GM12878 (cell line): ENCODE measurements at regions not wholly inside any gene's neighbourhood (a gene's known extent, or its start where the extent isn't known, plus 50 kb on each side); places are given as distances from the start of the nearest gene placed in this dataset.

Source experiments
- ATAC-seq: fragments of 200-7000 bp; cut with Tn5 transposase; 3 replicates; pipeline ENCODE4 v1.9.1; 2020; ENCODE audit warnings: mild to moderate bottlenecking, moderate library complexity
- BruUV-seq: library from RNA; stranded (reverse); fragments of 400-500 nt; replicated peaks from 2 replicates; lab custom pipeline; 2021; lab: Mats Ljungman, UMichigan
- CTCF ChIA-PET: fragments of 300-600 bp; sonication (Branson Sonifier 250); formaldehyde crosslinking; extraction: SDS; loops from one replicate; lab custom pipeline; 2021; ENCODE audit warnings: inconsistent platforms; lab: Yijun Ruan, JAX
- POLR2A ChIA-PET: fragments of 350-600 bp; formaldehyde crosslinking; extraction: SDS; loops from one replicate; lab custom pipeline; 2021; ENCODE audit warnings: inconsistent platforms; lab: Charles Lee
- RAD21 ChIA-PET: fragments of 300-600 bp; sonication (Branson Sonifier 250); formaldehyde crosslinking; loops from one replicate; lab custom pipeline; 2023; ENCODE audit warnings: antibody characterized with exemption; ENCODE audit not compliant: unreplicated experiment; lab: Charles Lee
- SMC1A ChIA-PET: fragments of 300-600 bp; sonication (Branson Sonifier 250); formaldehyde crosslinking; loops from one replicate; lab custom pipeline; 2023; ENCODE audit not compliant: unreplicated experiment, uncharacterized antibody; lab: Charles Lee
- DNase-seq: peaks from one replicate; pipeline ENCODE4 v3.0.0-alpha.2; 2011; ENCODE audit warnings: low read depth, low spot score
- FAIRE-seq: peaks from 3 replicates; lab custom pipeline; 2011; peaks lifted over from hg19 to GRCh38; lab: Jason Lieb, UNC
- H2AFZ ChIP-seq: 2 replicates; pipeline ENCODE4 v1.6.0; 2011; ENCODE audit warnings: low read depth, low read length, control low read depth; ENCODE audit not compliant: control insufficient read depth
- H3K27ac ChIP-seq: 2 replicates; pipeline ENCODE4 v1.5.1; 2011; ENCODE audit warnings: control low read depth; ENCODE audit not compliant: control insufficient read depth, insufficient read depth
- H3K27me3 ChIP-seq, 2 experiments: replicated peaks in 1 of 2; 2 replicates each; pipeline versions ENCODE4 v1.6.0 to v1.6.1; 2011; ENCODE audit warnings: low read length in 1 of 2; ENCODE audit not compliant: control insufficient read depth in 2 of 2, insufficient read depth in 2 of 2
- H3K36me3 ChIP-seq, 2 experiments: 2 replicates each; pipeline ENCODE4 v1.5.1; 2011; ENCODE audit warnings: low read length in 1 of 2; ENCODE audit not compliant: control insufficient read depth in 2 of 2, insufficient read depth in 2 of 2
- H3K4me1 ChIP-seq: 2 replicates; pipeline ENCODE4 v1.6.1; 2011; ENCODE audit warnings: mild to moderate bottlenecking, low read length, moderate library complexity, mixed read lengths; ENCODE audit not compliant: control insufficient read depth, insufficient read depth
- H3K4me2 ChIP-seq: 2 replicates; pipeline ENCODE4 v1.6.0; 2011; ENCODE audit warnings: control low read depth; ENCODE audit not compliant: control insufficient read depth, insufficient read depth
- H3K4me3 ChIP-seq: fragments of 200-600 bp; sonication (generic); 2 replicates; pipeline ENCODE4 v1.5.1; 2016
- H3K79me2 ChIP-seq: 2 replicates; pipeline ENCODE4 v1.6.0; 2011; ENCODE audit warnings: low read length; ENCODE audit not compliant: control insufficient read depth, insufficient read depth
- H3K9ac ChIP-seq: 2 replicates; pipeline ENCODE4 v1.8.0; 2011; ENCODE audit warnings: low read length, control low read depth, mixed read lengths; ENCODE audit not compliant: control insufficient read depth, insufficient read depth
- H3K9me3 ChIP-seq: replicated peaks from 3 replicates; pipeline ENCODE4 v1.5.1; 2011; ENCODE audit warnings: mild to moderate bottlenecking, low read length; ENCODE audit not compliant: control insufficient read depth, insufficient read depth
- H4K20me1 ChIP-seq: 2 replicates; pipeline ENCODE4 v1.6.0; 2011; ENCODE audit not compliant: control insufficient read depth, insufficient read depth
- ATF2 ChIP-seq: IDR thresholded peaks from 2 replicates; pipeline ENCODE4 v1.6.1; 2012; ENCODE audit warnings: low read length, inconsistent platforms
- CEBPB ChIP-seq, 2 experiments: fragments of 150-350 bp in 1 of 2; IDR thresholded peaks; 2 replicates each; pipeline ENCODE4 v1.6.1; 2012 to 2014; ENCODE audit warnings: low read depth in 2 of 2, low read length in 2 of 2, borderline replicate concordance in 1 of 2, inconsistent platforms in 1 of 2
- E2F4 ChIP-seq: IDR thresholded peaks from 2 replicates; pipeline ENCODE4 v1.6.1; 2012; ENCODE audit warnings: low read depth, low read length, improper control_type of control experiment
- FOS ChIP-seq: IDR thresholded peaks from 3 replicates; pipeline ENCODE4 v1.6.1; 2011; ENCODE audit warnings: borderline replicate concordance; ENCODE audit not compliant: insufficient read length; ENCODE audit errors: extremely low read depth
- FOXK2 ChIP-seq: fragments of 450-650 bp; IDR thresholded peaks from 2 replicates; pipeline ENCODE4 v1.6.1; 2017; ENCODE audit warnings: mild to moderate bottlenecking, moderate library complexity
- HCFC1 ChIP-seq: fragments of 150-350 bp; IDR thresholded peaks from 2 replicates; pipeline ENCODE4 v1.6.1; 2014; ENCODE audit warnings: low read length
- MAX ChIP-seq: IDR thresholded peaks from 2 replicates; pipeline ENCODE4 v1.6.1; 2012; ENCODE audit warnings: low read depth, low read length, improper control_type of control experiment
- NFXL1 ChIP-seq: fragments of 450-650 bp; IDR thresholded peaks from 2 replicates; pipeline ENCODE4 v1.6.1; 2017; ENCODE audit warnings: antibody characterized with exemption, mild to moderate bottlenecking, borderline replicate concordance
- NFYA ChIP-seq: IDR thresholded peaks from 2 replicates; pipeline ENCODE4 v1.6.1; 2011; ENCODE audit warnings: low read depth, mild to moderate bottlenecking, low read length, improper control_type of control experiment, borderline replicate concordance
- NR2F1 ChIP-seq: fragments of 450-650 bp; conservative IDR thresholded peaks from 2 replicates; pipeline ENCODE4 v1.6.1; 2017; ENCODE audit warnings: mild to moderate bottlenecking
- PAX5 ChIP-seq: IDR thresholded peaks from 2 replicates; pipeline ENCODE4 v1.6.1; 2011; ENCODE audit warnings: low read depth, low read length, borderline replicate concordance
- RBBP5 ChIP-seq: fragments of 200-600 bp; sonication (generic); conservative IDR thresholded peaks from 2 replicates; pipeline ENCODE4 v1.6.1; 2016
- SIN3A ChIP-seq: IDR thresholded peaks from 2 replicates; pipeline ENCODE4 v1.6.1; 2012; ENCODE audit warnings: low read depth, low read length, improper control_type of control experiment
- SREBF1 ChIP-seq: IDR thresholded peaks from 2 replicates; pipeline ENCODE4 v1.6.1; 2012; ENCODE audit warnings: mild to moderate bottlenecking, low read length
- STAT1 ChIP-seq: fragments of 450-650 bp; conservative IDR thresholded peaks from 2 replicates; pipeline ENCODE4 v1.6.1; 2014; ENCODE audit warnings: antibody characterized with exemption, mild to moderate bottlenecking
- TCF12 ChIP-seq: IDR thresholded peaks from 2 replicates; pipeline ENCODE4 v1.6.1; 2011; ENCODE audit warnings: low read depth, mild to moderate bottlenecking, low read length
- ZNF207 ChIP-seq: fragments of 450-650 bp; IDR thresholded peaks from 2 replicates; pipeline ENCODE4 v1.6.1; 2014; ENCODE audit warnings: antibody characterized with exemption, mild to moderate bottlenecking, borderline replicate concordance
- WGBS: methylation state at CpG from one replicate; pipeline ENCODE4 v1.1.6; 2016; ENCODE audit warnings: low lambda C conversion rate; ENCODE audit not compliant: insufficient replicate concordance, insufficient coverage; ENCODE audit errors: missing lambda C conversion rate; 5-methylcytosine and 5-hydroxymethylcytosine counted together
- in situ Hi-C: fragments of 300-500 bp; cut with MboI; formaldehyde crosslinking; loops from 9 replicates; pipeline ENCODE4 v1.14.3; 2018; ENCODE audit warnings: mixed read lengths
- intact Hi-C: fragments of 100-400 bp; cut with micrococcal nuclease; formaldehyde crosslinking; loops from one replicate; pipeline ENCODE4 v1.14.2; 2022; ENCODE audit not compliant: unreplicated experiment

GRCh38 chr17:79335456-79335855, 260.8 kb downstream of the ENGASE start:
- no peak overlapping the region for H3K9ac ChIP-seq
- SMC1A ChIA-PET = no interaction called here
- POLR2A ChIA-PET = no interaction called here
- no peaks in the 10 kb centered on the region for H3K36me3 ChIP-seq
- no peak overlapping the region for H3K27ac ChIP-seq
- FAIRE-seq (no peak), DNase-seq (no peak), ATAC-seq (no peak)
- no peak overlapping the region for H3K4me2 ChIP-seq
- RAD21 ChIA-PET = interaction anchor here (0.7 kb wide), 1 partner anchor 70 kb away, joined by 3 read pairs; no protein-coding TSS in a partner anchor
- no peaks in the 10 kb centered on the region for H3K9me3 ChIP-seq
- no TSS peak for BruUV-seq
- H4K20me1 ChIP-seq = no peaks in the 10 kb centered on the region
- H3K79me2 ChIP-seq = no peaks in the 10 kb centered on the region
- TF ChIP-seq PAX5 (no peak), ZNF207 (no peak), STAT1 (no peak), SREBF1 (no peak), FOXK2 (no peak), E2F4 (no peak)
- no peak overlapping the region for H3K4me3 ChIP-seq
- peaks cover 18% of the 10 kb centered on the region for H3K4me1 ChIP-seq
- in situ Hi-C loops = no loop called here
- intact Hi-C loops = no loop called here
- H2AFZ ChIP-seq = no peak overlapping the region
- CTCF ChIA-PET = no interaction called here
- H3K27me3 ChIP-seq = no peaks in the 10 kb centered on the region
- 37% methylated on average over 12 of the region's 12 CpGs for WGBS

- ChIA-PET CTCF (no interaction called here), RAD21 (no interaction called here), SMC1A (interaction anchor here (0.7 kb wide), 1 partner anchor 231 kb away, joined by 3 read pairs; no protein-coding TSS in a partner anchor), POLR2A (no interaction called here)
- 23% methylated on average over 9 of the region's 9 CpGs for WGBS
- intact Hi-C loops (no loop called here), in situ Hi-C loops (no loop called here)
- Histone ChIP-seq H3K9ac (no peak overlapping the region), H4K20me1 (no peaks in the 10 kb centered on the region), H3K4me1 (no peaks in the 10 kb centered on the region; the same call in 1 of the 2 replicates), H3K79me2 (no peaks in the 10 kb centered on the region), H3K27ac (no peak overlapping the region), H3K4me2 (no peak overlapping the region), H3K9me3 (no peaks in the 10 kb centered on the region), H3K36me3 (no peaks in the 10 kb centered on the region), H2AFZ (no peak overlapping the region), H3K27me3 (no peaks in the 10 kb centered on the region), H3K4me3 (no peak overlapping the region)
- no peak for FAIRE-seq
- DNase-seq = no peak
- no peak for ATAC-seq
- no peak for TF ChIP-seq NFXL1
- TF ChIP-seq NFYA = no peak
- TF ChIP-seq TCF12 = no peak
- no peak for TF ChIP-seq FOS
- TF ChIP-seq NR2F1 = no peak
- TF ChIP-seq MAX = no peak
- TF ChIP-seq ATF2 = no peak
- no peak for TF ChIP-seq HCFC1
- TF ChIP-seq CEBPB (IDR thresholded peaks at IDR 0.05; ENCODE audit: borderline replicate concordance in 1 of 2, low read depth in 2 of 2, low read length in 2 of 2) = no peak
- TF ChIP-seq RBBP5 = no peak
- TF ChIP-seq SIN3A = no peak
- BruUV-seq = no TSS peak
Measured at GRCh38 chr17:79332011-79332554, 257.5 kb downstream of the ENGASE start.
